ENCODE measurements at regions not wholly inside any gene's neighbourhood (a gene's known extent, or its start where the extent isn't known, plus 50 kb on each side); places are given as distances from the start of the nearest gene placed in this dataset.

DNA sequence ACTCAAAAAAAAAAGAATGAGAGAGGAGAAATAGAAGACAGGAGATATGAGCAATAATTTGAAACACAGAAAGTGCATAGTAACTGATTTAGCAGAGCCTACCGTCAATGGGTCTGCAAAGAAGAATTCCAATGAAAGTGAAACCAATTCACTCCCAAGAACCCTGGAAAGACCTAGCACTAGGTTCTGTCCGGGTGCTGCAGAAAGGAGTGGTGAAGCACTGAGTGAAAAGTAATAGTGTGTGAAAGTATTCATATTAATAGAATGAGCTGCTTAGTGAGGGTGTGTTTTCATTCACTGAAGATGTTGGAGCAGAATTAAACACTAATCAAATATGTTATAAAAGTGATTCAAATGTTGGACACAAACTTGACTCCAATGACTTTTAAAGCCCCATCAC lies 51.3 kb upstream of the SLC30A5 start:
- intact Hi-C loops (cut with DNase I, micrococcal nuclease) = loop anchor here (2.0 to 5.0 kb wide), 3 partner anchors 50 to 325 kb away; partner anchors contain the start of genes AK6 (in 1 of the 2), RAD17 (in 1 of the 2) and TAF9 (in 1 of the 2)
- CTCF ChIA-PET = interaction anchor here (0.7 to 2.5 kb wide), 9 partner anchors 51 to 368 kb away, joined by 3 to 29 read pairs (median 3); partner anchors contain the start of genes AK6, CENPH, RAD17 and SLC30A5
- Mint-ChIP-seq H3K4me3 (no peak overlapping the region), H3K4me1 (ENCODE audit: low read depth) (no peaks in the 10 kb centered on the region), H3K9me3 (no peaks in the 10 kb centered on the region), H3K27me3 (no peaks in the 10 kb centered on the region), H3K36me3 (ENCODE audit: low read depth) (no peaks in the 10 kb centered on the region), H3K27ac (peak overlapping the region; percentile 82)
- Histone ChIP-seq H3K9me3 (ENCODE audit: control insufficient read depth in 1 of 2, insufficient read depth in 1 of 2, low read length in 2 of 2) (no peaks in the 10 kb centered on the region), H3K27me3 (ENCODE audit: control insufficient read depth in 1 of 2, insufficient read depth in 2 of 2, low read length in 2 of 2) (no peaks in the 10 kb centered on the region), H3K4me3 (ENCODE audit: low read length) (no peak overlapping the region), H3K27ac (ENCODE audit: low read depth in 1 of 2, low read length in 2 of 2) (peak overlapping the region in 1 of 2 donors; percentile 43), H3K4me1 (ENCODE audit: insufficient read depth, low read length) (no peaks in the 10 kb centered on the region), H3K36me3 (ENCODE audit: insufficient read depth, low read length) (no peaks in the 10 kb centered on the region)
- POLR2A ChIA-PET = interaction anchor here (0.7 to 1.8 kb wide), 5 partner anchors 51 to 331 kb away, joined by 3 to 9 read pairs (median 4); partner anchors contain the start of genes CDK7 and SLC30A5
- no peak for TF ChIP-seq CTCF (IDR thresholded peaks at IDR 0.05)
- DNase-seq = no peak
- peak; percentile 10 for ATAC-seq (ENCODE audit: poor library complexity)

DNA sequence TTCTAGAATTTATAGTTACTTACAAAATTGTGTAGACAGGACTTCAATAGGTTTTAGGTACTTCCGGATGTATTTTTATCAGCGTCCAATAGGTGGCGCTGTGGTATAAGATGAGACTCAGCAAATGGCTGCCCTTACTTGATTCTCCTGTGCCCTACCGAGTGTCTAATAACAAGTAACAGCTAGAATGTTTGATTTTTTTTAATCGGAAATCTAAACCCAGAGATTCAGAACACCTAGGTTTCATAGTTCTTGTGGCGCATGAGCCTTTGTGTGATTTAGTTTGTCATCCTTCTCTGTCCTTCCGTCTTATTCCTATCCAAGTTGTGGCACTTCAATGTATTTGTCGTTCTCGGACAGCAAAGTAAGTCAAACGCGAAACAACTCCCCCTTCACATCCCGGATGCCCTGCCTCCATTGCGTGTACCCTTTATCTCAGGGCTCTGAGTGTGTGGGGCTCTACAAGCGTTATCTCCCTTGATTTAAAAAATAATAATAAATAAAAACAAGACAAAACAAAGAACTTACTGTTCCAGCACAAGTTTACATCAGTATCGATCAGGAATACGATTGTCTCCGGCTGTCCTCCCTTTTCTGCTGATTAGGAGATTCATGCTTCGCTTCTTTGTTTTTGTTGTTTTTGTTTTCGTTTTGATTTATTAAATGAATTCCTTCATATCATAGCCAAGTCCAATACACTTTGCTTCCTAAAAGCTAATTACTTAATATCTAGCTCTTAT lies 50.7 kb upstream of the SLC30A5 start:
- Histone ChIP-seq H3K27me3 (ENCODE audit: control insufficient read depth in 1 of 2, insufficient read depth in 2 of 2, low read length in 2 of 2) (no peaks in the 10 kb centered on the region), H3K4me1 (ENCODE audit: insufficient read depth, low read length) (no peaks in the 10 kb centered on the region), H3K36me3 (ENCODE audit: insufficient read depth, low read length) (no peaks in the 10 kb centered on the region), H3K4me3 (ENCODE audit: low read length) (peak overlapping the region; percentile 54), H3K9me3 (ENCODE audit: control insufficient read depth in 1 of 2, insufficient read depth in 1 of 2, low read length in 2 of 2) (no peaks in the 10 kb centered on the region), H3K27ac (ENCODE audit: low read depth in 1 of 2, low read length in 2 of 2) (peak overlapping the region; percentile 15 to 43)
- peak; percentile 49 to 95 (median 76) for DNase-seq
- ChIA-PET CTCF (interaction anchor here (0.5 to 2.5 kb wide), 14 partner anchors 15 to 367 kb away, joined by 3 to 29 read pairs (median 3); partner anchors contain the start of genes AK6, CENPH, RAD17 and SLC30A5), POLR2A (interaction anchor here (0.7 to 1.8 kb wide), 5 partner anchors 51 to 331 kb away, joined by 3 to 9 read pairs (median 4); partner anchors contain the start of genes CDK7 and SLC30A5)
- Mint-ChIP-seq H3K4me3 (peak overlapping the region; percentile 83), H3K9me3 (no peaks in the 10 kb centered on the region), H3K36me3 (ENCODE audit: low read depth) (no peaks in the 10 kb centered on the region), H3K4me1 (ENCODE audit: low read depth) (no peaks in the 10 kb centered on the region), H3K27ac (peak overlapping the region; percentile 82), H3K27me3 (no peaks in the 10 kb centered on the region)
- intact Hi-C loops (cut with DNase I, micrococcal nuclease) = loop anchor here (2.0 to 5.0 kb wide), 3 partner anchors 50 to 324 kb away; partner anchors contain the start of genes AK6 (in 1 of the 2), RAD17 (in 1 of the 2) and TAF9 (in 1 of the 2)
- peak; percentile 82 for TF ChIP-seq CTCF (IDR thresholded peaks at IDR 0.05)
- peak; percentile 96 for ATAC-seq (ENCODE audit: poor library complexity)

DNA sequence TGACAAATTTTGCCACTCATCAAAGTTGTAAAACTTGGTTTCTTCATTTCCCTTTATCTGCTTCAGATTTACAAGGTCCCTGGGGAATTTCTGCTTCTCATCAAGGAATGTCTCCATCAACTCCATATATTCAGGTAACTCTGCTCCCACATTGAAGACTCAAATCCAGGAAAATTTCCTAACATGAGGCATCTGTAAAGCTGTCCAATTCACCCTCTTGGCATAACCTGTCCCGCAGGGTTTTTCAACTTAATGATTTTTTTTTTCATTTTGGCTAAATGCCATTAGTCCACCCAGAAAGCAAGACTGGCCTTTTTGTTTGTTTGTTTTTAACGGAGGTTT lies 50.2 kb upstream of the SLC30A5 start:
- POLR2A ChIA-PET = interaction anchor here (0.8 to 1.8 kb wide), 3 partner anchors 50 to 332 kb away, joined by 4 to 9 read pairs (median 7); partner anchors contain the start of gene SLC30A5
- no peaks in the 10 kb centered on the region for H3K9me3 Mint-ChIP-seq
- DNase-seq (peak in 1 of 14 experiments; percentile 4), ATAC-seq (ENCODE audit: poor library complexity) (no peak)
- H3K36me3 Mint-ChIP-seq (ENCODE audit: low read depth) = no peaks in the 10 kb centered on the region
- no peak overlapping the region for H3K4me3 Mint-ChIP-seq
- Histone ChIP-seq H3K36me3 (ENCODE audit: insufficient read depth, low read length) (no peaks in the 10 kb centered on the region), H3K27me3 (ENCODE audit: control insufficient read depth in 1 of 2, insufficient read depth in 2 of 2, low read length in 2 of 2) (no peaks in the 10 kb centered on the region), H3K4me1 (ENCODE audit: insufficient read depth, low read length) (no peaks in the 10 kb centered on the region), H3K4me3 (ENCODE audit: low read length) (no peak overlapping the region), H3K27ac (ENCODE audit: low read depth in 1 of 2, low read length in 2 of 2) (no peak overlapping the region), H3K9me3 (ENCODE audit: control insufficient read depth in 1 of 2, insufficient read depth in 1 of 2, low read length in 2 of 2) (no peaks in the 10 kb centered on the region)
- no peak overlapping the region for H3K27ac Mint-ChIP-seq
- intact Hi-C loops (cut with DNase I, micrococcal nuclease) = loop anchor here (2.0 to 5.0 kb wide), 3 partner anchors 49 to 324 kb away; partner anchors contain the start of genes AK6 (in 1 of the 2), RAD17 (in 1 of the 2) and TAF9 (in 1 of the 2)
- TF ChIP-seq CTCF (IDR thresholded peaks at IDR 0.05) = no peak
- CTCF ChIA-PET = interaction anchor here (1.6 to 2.5 kb wide), 2 partner anchors 50 to 146 kb away, joined by 5 to 29 read pairs; partner anchors contain the start of genes CENPH and SLC30A5
- H3K27me3 Mint-ChIP-seq = no peaks in the 10 kb centered on the region
- no peaks in the 10 kb centered on the region for H3K4me1 Mint-ChIP-seq (ENCODE audit: low read depth)

Data from CD4-positive, alpha-beta T cell (primary cell).